Osteoblast (primary cell): ENCODE measurements at regions not wholly inside any gene's neighbourhood (a gene's known extent, or its start where the extent isn't known, plus 50 kb on each side); places are given as distances from the start of the nearest gene placed in this dataset. TPM values are rescaled to one million over a fixed set of nuclear protein-coding genes. Genes with fewer than 3 reads are reported as not detected.

Experiments used
- DNase-seq: peaks from one replicate; pipeline ENCODE4 v3.0.0; 2011; ENCODE audit warnings: low spot score, mixed read lengths; ENCODE audit not compliant: insufficient read length; ENCODE audit errors: missing footprints
- H2AFZ ChIP-seq: 2 replicates; pipeline ENCODE4 v1.6.0; 2011; ENCODE audit warnings: mild to moderate bottlenecking, low read length
- H3K27ac ChIP-seq: 2 replicates; pipeline ENCODE4 v1.5.1; 2011; ENCODE audit warnings: mild to moderate bottlenecking, low read depth, low read length, moderate library complexity
- H3K27me3 ChIP-seq: 2 replicates; pipeline ENCODE4 v1.6.0; 2012; ENCODE audit warnings: mild to moderate bottlenecking, control low read depth, inconsistent platforms, low read length, moderate library complexity; ENCODE audit not compliant: insufficient read depth
- H3K36me3 ChIP-seq: 2 replicates; pipeline ENCODE4 v1.5.1; 2011; ENCODE audit warnings: mild to moderate bottlenecking, low read length, control low read depth, moderate library complexity; ENCODE audit not compliant: insufficient read depth
- H3K4me1 ChIP-seq: 2 replicates; pipeline ENCODE4 v1.5.1; 2011; ENCODE audit warnings: mild to moderate bottlenecking, low read length, control low read depth, moderate library complexity; ENCODE audit not compliant: insufficient read depth
- H3K4me2 ChIP-seq: 2 replicates; pipeline ENCODE4 v1.6.0; 2011; ENCODE audit warnings: mild to moderate bottlenecking, low read length; ENCODE audit not compliant: insufficient read depth
- H3K4me3 ChIP-seq: fragments of 200-600 bp; sonication (generic); 3 replicates; pipeline ENCODE4 v1.5.1; 2012; ENCODE audit warnings: mild to moderate bottlenecking, low read length, inconsistent platforms; ENCODE audit not compliant: insufficient read depth
- H3K79me2 ChIP-seq: 2 replicates; pipeline ENCODE4 v1.6.0; 2012; ENCODE audit warnings: mild to moderate bottlenecking, low read length, control low read depth, inconsistent platforms; ENCODE audit not compliant: insufficient read depth
- H3K9me3 ChIP-seq: 2 replicates; pipeline ENCODE4 v1.5.1; 2011; ENCODE audit warnings: low read depth, low read length, control low read depth
- H4K20me1 ChIP-seq: 2 replicates; pipeline ENCODE4 v1.6.0; 2012; ENCODE audit warnings: mild to moderate bottlenecking, low read length, control low read depth; ENCODE audit not compliant: insufficient read depth
- small RNA-seq: library from RNA; depleted of rRNA; stranded (forward); fragments of <200 nt; gene quantifications from one replicate; pipeline ENCODE3, GENCODE V24; 2012
- TF ChIP-seq, protein P1 (sequence below): IDR thresholded peaks from 2 replicates; pipeline ENCODE4 v1.5.1; 2011; ENCODE audit warnings: mild to moderate bottlenecking, low read depth, low read length, moderate library complexity; ENCODE audit errors: extremely low read depth

DNA sequence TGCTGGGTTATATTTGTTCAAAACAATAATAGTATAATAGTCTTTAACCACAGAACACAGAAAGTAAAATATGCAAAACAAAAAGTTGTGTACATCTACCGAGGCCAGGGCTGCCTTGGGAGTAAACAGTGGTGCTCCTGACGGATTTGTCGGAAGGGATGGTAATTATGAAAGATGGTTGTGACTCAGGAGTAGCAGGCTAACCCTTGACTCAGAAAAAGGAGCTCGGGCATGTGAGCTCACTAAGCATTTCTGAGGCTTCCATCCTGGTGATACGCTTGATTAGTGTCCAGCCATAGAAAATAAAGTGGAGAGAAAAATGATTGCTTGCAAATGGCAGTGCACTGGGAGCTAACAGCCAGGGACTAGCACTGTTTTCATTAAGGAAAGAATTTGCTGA lies 53.2 kb upstream of the SPANXB1 start:
- no peak overlapping the region for H2AFZ ChIP-seq
- H3K4me3 ChIP-seq, result no peak overlapping the region
- H3K4me1 ChIP-seq, result no peaks in the 10 kb centered on the region
- no peaks in the 10 kb centered on the region for H3K27me3 ChIP-seq
- H3K27ac ChIP-seq, result no peak overlapping the region
- H3K79me2 ChIP-seq, result no peaks in the 10 kb centered on the region
- TF ChIP-seq, protein P1, sequence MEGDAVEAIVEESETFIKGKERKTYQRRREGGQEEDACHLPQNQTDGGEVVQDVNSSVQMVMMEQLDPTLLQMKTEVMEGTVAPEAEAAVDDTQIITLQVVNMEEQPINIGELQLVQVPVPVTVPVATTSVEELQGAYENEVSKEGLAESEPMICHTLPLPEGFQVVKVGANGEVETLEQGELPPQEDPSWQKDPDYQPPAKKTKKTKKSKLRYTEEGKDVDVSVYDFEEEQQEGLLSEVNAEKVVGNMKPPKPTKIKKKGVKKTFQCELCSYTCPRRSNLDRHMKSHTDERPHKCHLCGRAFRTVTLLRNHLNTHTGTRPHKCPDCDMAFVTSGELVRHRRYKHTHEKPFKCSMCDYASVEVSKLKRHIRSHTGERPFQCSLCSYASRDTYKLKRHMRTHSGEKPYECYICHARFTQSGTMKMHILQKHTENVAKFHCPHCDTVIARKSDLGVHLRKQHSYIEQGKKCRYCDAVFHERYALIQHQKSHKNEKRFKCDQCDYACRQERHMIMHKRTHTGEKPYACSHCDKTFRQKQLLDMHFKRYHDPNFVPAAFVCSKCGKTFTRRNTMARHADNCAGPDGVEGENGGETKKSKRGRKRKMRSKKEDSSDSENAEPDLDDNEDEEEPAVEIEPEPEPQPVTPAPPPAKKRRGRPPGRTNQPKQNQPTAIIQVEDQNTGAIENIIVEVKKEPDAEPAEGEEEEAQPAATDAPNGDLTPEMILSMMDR, result no peak
- no peaks in the 10 kb centered on the region for H4K20me1 ChIP-seq
- H3K9me3 ChIP-seq, result no peaks in the 10 kb centered on the region
- DNase-seq, result no peak
- no peak overlapping the region for H3K4me2 ChIP-seq
- no peaks in the 10 kb centered on the region for H3K36me3 ChIP-seq

Small RNA genes lying in the stretch of these regions (small RNA-seq; reads per million reads assigned to genes)
- not detected for gene MIR320D2
